OCI-LY1 (cell line): ENCODE measurements at regions not wholly inside any gene's neighbourhood (a gene's known extent, or its start where the extent isn't known, plus 50 kb on each side); places are given as distances from the start of the nearest gene placed in this dataset.

Experiments
- H2AFZ ChIP-seq: fragments of 200-600 bp; sonication (generic), shearing (Covaris generic); 2 replicates; pipeline ENCODE4 v1.6.0; 2014; ENCODE audit warnings: antibody characterized with exemption, mild to moderate bottlenecking, low read length
- H3F3A ChIP-seq: fragments of 200-600 bp; sonication (generic), shearing (Covaris generic); 2 replicates; pipeline ENCODE4 v1.6.0; 2014; ENCODE audit warnings: mild to moderate bottlenecking, antibody characterized with exemption, low read length, moderate library complexity; ENCODE audit not compliant: insufficient read depth
- H3K27ac ChIP-seq: fragments of 200-600 bp; sonication (generic); 2 replicates; pipeline ENCODE4 v1.5.1; 2014; ENCODE audit warnings: low read length, mixed run types, mild to moderate bottlenecking, low read depth; ENCODE audit not compliant: poor library complexity, severe bottlenecking
- H3K27me3 ChIP-seq: fragments of 200-600 bp; sonication (generic); 2 replicates; pipeline ENCODE4 v1.6.0; 2014; ENCODE audit warnings: antibody characterized with exemption, mild to moderate bottlenecking, low read length, moderate library complexity; ENCODE audit not compliant: insufficient read depth
- H3K36me3 ChIP-seq: fragments of 200-600 bp; sonication (generic); 2 replicates; pipeline ENCODE4 v1.6.1; 2014; ENCODE audit warnings: mild to moderate bottlenecking, antibody characterized with exemption, low read length, moderate library complexity, mixed read lengths; ENCODE audit not compliant: insufficient read depth
- H3K4me1 ChIP-seq: fragments of 200-600 bp; sonication (generic); 2 replicates; pipeline ENCODE4 v1.5.1; 2014; ENCODE audit warnings: mild to moderate bottlenecking, low read length, moderate library complexity; ENCODE audit not compliant: insufficient read depth, severe bottlenecking
- H3K4me2 ChIP-seq: fragments of 200-600 bp; sonication (generic), shearing (Covaris generic); 2 replicates; pipeline ENCODE4 v1.6.1; 2014; ENCODE audit warnings: low read length
- H3K4me3 ChIP-seq: fragments of 200-600 bp; sonication (generic); 2 replicates; pipeline ENCODE4 v1.5.1; 2014; ENCODE audit warnings: low read length, low read depth, mild to moderate bottlenecking, mixed read lengths; ENCODE audit not compliant: poor library complexity, severe bottlenecking
- H3K79me2 ChIP-seq: fragments of 200-600 bp; shearing (Covaris generic); 2 replicates; pipeline ENCODE4 v1.6.1; 2016; ENCODE audit warnings: mixed run types, low read length, mixed read lengths; ENCODE audit not compliant: insufficient read depth
- H3K9ac ChIP-seq: fragments of 200-600 bp; sonication (generic), shearing (Covaris generic); 2 replicates; pipeline ENCODE4 v1.6.1; 2014; ENCODE audit warnings: mild to moderate bottlenecking, low read length, mixed read lengths
- H3K9me2 ChIP-seq: fragments of 200-600 bp; sonication (generic), shearing (Covaris generic); 2 replicates; pipeline ENCODE4 v1.6.1; 2014; ENCODE audit warnings: low read depth, mild to moderate bottlenecking, low read length, mixed read lengths
- H3K9me3 ChIP-seq: fragments of 200-600 bp; shearing (Covaris generic); 2 replicates; pipeline ENCODE4 v1.6.1; 2014; ENCODE audit warnings: low read length, mixed read lengths
- H4K20me1 ChIP-seq: fragments of 200-600 bp; sonication (generic), shearing (Covaris generic); 2 replicates; pipeline ENCODE4 v1.6.0; 2016; ENCODE audit warnings: mild to moderate bottlenecking, low read length; ENCODE audit not compliant: insufficient read depth
- CTCF ChIP-seq: fragments of 200-600 bp; sonication (generic), shearing (Covaris generic); IDR thresholded peaks from 2 replicates; pipeline ENCODE4 v1.5.1; 2017; ENCODE audit warnings: mild to moderate bottlenecking, antibody characterized with exemption, low read length, moderate library complexity, mixed read lengths
- EZH2 ChIP-seq: fragments of 200-600 bp; sonication (generic), shearing (Covaris generic); IDR thresholded peaks from 2 replicates; pipeline ENCODE4 v1.8.0; 2017; ENCODE audit warnings: borderline replicate concordance, mixed run types, mild to moderate bottlenecking, antibody characterized with exemption, low read length, moderate library complexity, mixed read lengths

GRCh38 chr9:117490199-117490598, 75.3 kb upstream of the ASTN2 start:
- no peak overlapping the region for H3K27ac ChIP-seq
- no peaks in the 10 kb centered on the region for H3K9me3 ChIP-seq
- no peak overlapping the region for H3K4me3 ChIP-seq
- H3K79me2 ChIP-seq, result no peaks in the 10 kb centered on the region
- no peaks in the 10 kb centered on the region for H3K36me3 ChIP-seq
- peaks cover 4% of the 10 kb centered on the region for H3K4me1 ChIP-seq
- no peak overlapping the region for H3K4me2 ChIP-seq
- no peaks in the 10 kb centered on the region for H3K9me2 ChIP-seq
- H3K9ac ChIP-seq, result no peak overlapping the region
- no peaks in the 10 kb centered on the region for H3F3A ChIP-seq
- H4K20me1 ChIP-seq, result no peaks in the 10 kb centered on the region
- TF ChIP-seq CTCF, result no peak
- TF ChIP-seq EZH2, result no peak
- no peaks in the 10 kb centered on the region for H3K27me3 ChIP-seq
- H2AFZ ChIP-seq, result no peak overlapping the region

- no peaks in the 10 kb centered on the region for H3K9me2 ChIP-seq
- no peak for TF ChIP-seq EZH2
- no peak for TF ChIP-seq CTCF
Measured at GRCh38 chr9:117488659-117489058, 73.8 kb upstream of the ASTN2 start.

GRCh38 chr9:117487555-117488175, 72.8 kb upstream of the ASTN2 start:
- no peaks in the 10 kb centered on the region for H3K79me2 ChIP-seq
- H2AFZ ChIP-seq, result no peak overlapping the region
- no peak overlapping the region for H3K27ac ChIP-seq
- no peaks in the 10 kb centered on the region for H3K9me3 ChIP-seq
- no peaks in the 10 kb centered on the region for H3F3A ChIP-seq
- peak; percentile 98 for TF ChIP-seq CTCF
- no peak for TF ChIP-seq EZH2
- no peaks in the 10 kb centered on the region for H3K36me3 ChIP-seq
- H3K4me2 ChIP-seq, result no peak overlapping the region
- H4K20me1 ChIP-seq, result no peaks in the 10 kb centered on the region
- H3K4me1 ChIP-seq, result peaks cover 4% of the 10 kb centered on the region
- H3K27me3 ChIP-seq, result no peaks in the 10 kb centered on the region
- H3K9ac ChIP-seq, result no peak overlapping the region
- H3K9me2 ChIP-seq, result no peaks in the 10 kb centered on the region
- no peak overlapping the region for H3K4me3 ChIP-seq

More at GRCh38 chr9:117488659-117489058, 73.8 kb upstream of the ASTN2 start:
- Histone ChIP-seq H3K27me3 (no peaks in the 10 kb centered on the region), H3K4me3 (no peak overlapping the region), H3K27ac (no peak overlapping the region), H3K9ac (no peak overlapping the region), H3K4me2 (no peak overlapping the region), H3K4me1 (peaks cover 4% of the 10 kb centered on the region), H2AFZ (no peak overlapping the region), H3K9me3 (no peaks in the 10 kb centered on the region), H3F3A (no peaks in the 10 kb centered on the region), H3K36me3 (no peaks in the 10 kb centered on the region), H4K20me1 (no peaks in the 10 kb centered on the region), H3K79me2 (no peaks in the 10 kb centered on the region)
